ENCODE measurements at regions not wholly inside any gene's neighbourhood (a gene's known extent, or its start where the extent isn't known, plus 50 kb on each side); places are given as distances from the start of the nearest gene placed in this dataset.

GRCh38 chr6:137434640-137435039 lies 59.6 kb downstream of the OLIG3 start:
- no peak for DNase-seq

GRCh38 chr6:137432054-137432611 lies 62.1 kb downstream of the OLIG3 start:
- DNase-seq: peak; percentile 72

- no peak for DNase-seq
Observed at GRCh38 chr6:137430954-137431353, 63.2 kb downstream of the OLIG3 start.

- no peak for DNase-seq
Observed at GRCh38 chr6:137427656-137428290, 66.4 kb downstream of the OLIG3 start.

GRCh38 chr6:137426007-137426689 lies 68.0 kb downstream of the OLIG3 start:
- DNase-seq: no peak

- DNase-seq: no peak
Observed at GRCh38 chr6:137424251-137424650, 69.9 kb downstream of the OLIG3 start.

- no peak for DNase-seq
Observed at GRCh38 chr6:137423451-137424168, 70.6 kb downstream of the OLIG3 start.

- DNase-seq: no peak
Observed at GRCh38 chr6:137417396-137417795, 76.8 kb downstream of the OLIG3 start.

- DNase-seq: no peak
Observed at GRCh38 chr6:137416376-137417109, 77.7 kb downstream of the OLIG3 start.

- no peak for DNase-seq
Observed at GRCh38 chr6:137415834-137416190, 78.4 kb downstream of the OLIG3 start.

GRCh38 chr6:137415127-137415833 lies 78.9 kb downstream of the OLIG3 start:
- no peak for DNase-seq

- DNase-seq: no peak
Observed at GRCh38 chr6:137414599-137414998, 79.6 kb downstream of the OLIG3 start.

- DNase-seq: no peak
Observed at GRCh38 chr6:137413482-137413881, 80.7 kb downstream of the OLIG3 start.

GRCh38 chr6:137412562-137412961 lies 81.6 kb downstream of the OLIG3 start:
- DNase-seq: no peak

- DNase-seq: no peak
Observed at GRCh38 chr6:137409266-137409777, 84.9 kb downstream of the OLIG3 start.

- DNase-seq: no peak
Observed at GRCh38 chr6:137407816-137408215, 86.4 kb downstream of the OLIG3 start.

- DNase-seq: no peak
Observed at GRCh38 chr6:137405806-137406205, 88.4 kb downstream of the OLIG3 start.

GRCh38 chr6:137403855-137404254 lies 90.3 kb downstream of the OLIG3 start:
- no peak for DNase-seq

GRCh38 chr6:137403443-137403842 lies 90.8 kb downstream of the OLIG3 start:
- DNase-seq: no peak

- peak; percentile 58 for DNase-seq
Observed at GRCh38 chr6:137402143-137402680, 92.0 kb downstream of the OLIG3 start.

- no peak for DNase-seq
Observed at GRCh38 chr6:137401088-137401487, 93.1 kb downstream of the OLIG3 start.

- peak; percentile 16 for DNase-seq
Observed at GRCh38 chr6:137399881-137400443, 94.2 kb downstream of the OLIG3 start.
